ENCODE measurements at regions not wholly inside any gene's neighbourhood (a gene's known extent, or its start where the extent isn't known, plus 50 kb on each side); places are given as distances from the start of the nearest gene placed in this dataset.

DNA sequence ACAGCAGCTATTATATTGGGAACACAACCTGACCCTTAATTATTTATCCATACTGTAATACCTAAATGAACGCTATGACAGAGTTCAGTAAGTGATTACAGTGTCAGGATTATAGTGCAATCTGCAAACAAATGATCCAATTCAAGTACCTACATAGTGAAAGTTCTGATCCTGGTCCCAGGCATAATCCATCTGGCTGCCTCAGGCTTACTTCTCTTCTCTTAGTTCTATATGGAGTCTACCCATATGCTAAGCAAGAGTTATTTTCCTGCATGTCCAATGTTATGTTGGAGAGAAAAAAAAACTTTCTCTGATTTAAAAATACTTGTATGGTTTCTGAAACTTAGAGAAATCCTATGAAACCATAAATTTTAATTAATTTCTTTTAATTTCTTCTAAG, 1487.7 kb upstream of the SLC10A2 start:
- no peaks in the 10 kb centered on the region for H3K36me3 ChIP-seq (ENCODE audit: control insufficient read depth, insufficient read depth, low read length)
- TF ChIP-seq, protein P1, sequence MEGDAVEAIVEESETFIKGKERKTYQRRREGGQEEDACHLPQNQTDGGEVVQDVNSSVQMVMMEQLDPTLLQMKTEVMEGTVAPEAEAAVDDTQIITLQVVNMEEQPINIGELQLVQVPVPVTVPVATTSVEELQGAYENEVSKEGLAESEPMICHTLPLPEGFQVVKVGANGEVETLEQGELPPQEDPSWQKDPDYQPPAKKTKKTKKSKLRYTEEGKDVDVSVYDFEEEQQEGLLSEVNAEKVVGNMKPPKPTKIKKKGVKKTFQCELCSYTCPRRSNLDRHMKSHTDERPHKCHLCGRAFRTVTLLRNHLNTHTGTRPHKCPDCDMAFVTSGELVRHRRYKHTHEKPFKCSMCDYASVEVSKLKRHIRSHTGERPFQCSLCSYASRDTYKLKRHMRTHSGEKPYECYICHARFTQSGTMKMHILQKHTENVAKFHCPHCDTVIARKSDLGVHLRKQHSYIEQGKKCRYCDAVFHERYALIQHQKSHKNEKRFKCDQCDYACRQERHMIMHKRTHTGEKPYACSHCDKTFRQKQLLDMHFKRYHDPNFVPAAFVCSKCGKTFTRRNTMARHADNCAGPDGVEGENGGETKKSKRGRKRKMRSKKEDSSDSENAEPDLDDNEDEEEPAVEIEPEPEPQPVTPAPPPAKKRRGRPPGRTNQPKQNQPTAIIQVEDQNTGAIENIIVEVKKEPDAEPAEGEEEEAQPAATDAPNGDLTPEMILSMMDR (IDR thresholded peaks at IDR 0.05; ENCODE audit: insufficient read depth, low read length, poor library complexity, severe bottlenecking) = no peak
- H3K27me3 ChIP-seq (replicated peaks; ENCODE audit: control insufficient read depth, insufficient read depth, low read length) = no peaks in the 10 kb centered on the region
- no peak overlapping the region for H3K4me3 ChIP-seq (replicated peaks; ENCODE audit: low read depth, low read length)
- DNase-seq (ENCODE audit: extremely low read depth, insufficient read length) = no peak

DNA sequence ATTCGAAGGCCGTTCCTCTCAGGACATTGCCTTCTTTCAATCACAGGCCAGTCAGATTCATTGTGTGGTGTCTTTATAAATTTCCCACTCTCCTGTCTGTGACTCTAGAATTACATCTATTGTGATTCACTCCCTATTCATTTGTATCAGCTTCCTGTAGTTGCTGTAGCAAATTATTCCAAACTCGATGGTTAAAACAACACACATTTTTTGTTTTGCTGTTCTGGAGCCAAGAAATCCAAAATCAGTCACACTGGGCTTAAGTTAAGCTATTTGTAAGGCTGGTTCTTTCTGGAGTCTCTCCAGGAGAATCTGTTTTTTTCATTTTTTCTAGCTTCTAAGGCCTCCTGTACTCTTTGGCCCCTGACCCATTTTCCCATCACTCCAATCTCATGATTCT, 1487.0 kb upstream of the SLC10A2 start:
- TF ChIP-seq, protein P1 (IDR thresholded peaks at IDR 0.05; ENCODE audit: insufficient read depth, low read length, poor library complexity, severe bottlenecking) = no peak
- H3K36me3 ChIP-seq (ENCODE audit: control insufficient read depth, insufficient read depth, low read length) = no peaks in the 10 kb centered on the region
- no peaks in the 10 kb centered on the region for H3K27me3 ChIP-seq (replicated peaks; ENCODE audit: control insufficient read depth, insufficient read depth, low read length)
- DNase-seq (ENCODE audit: extremely low read depth, insufficient read length) = no peak
- H3K4me3 ChIP-seq (replicated peaks; ENCODE audit: low read depth, low read length) = no peak overlapping the region

DNA sequence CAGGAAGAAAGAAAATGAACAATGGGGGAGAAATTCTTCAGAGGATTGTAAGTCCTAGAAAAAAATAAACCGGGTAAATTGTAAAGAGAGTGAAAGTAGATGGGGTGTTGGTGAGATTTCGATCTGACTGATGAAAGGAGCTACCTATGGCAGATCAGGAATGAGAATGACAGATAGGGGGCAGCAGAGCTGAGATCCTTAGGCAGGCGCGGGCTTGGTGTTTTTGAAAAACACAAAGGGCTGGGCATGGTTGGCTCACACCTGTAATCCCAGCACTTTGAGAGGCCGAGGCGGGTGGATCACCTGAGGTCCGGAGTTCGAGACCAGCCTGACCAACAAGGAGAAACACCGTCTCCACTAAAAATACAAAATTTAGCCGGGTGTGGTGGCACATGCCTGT, 1468.6 kb upstream of the SLC10A2 start:
- TF ChIP-seq, protein P1 (IDR thresholded peaks at IDR 0.05; ENCODE audit: insufficient read depth, low read length, poor library complexity, severe bottlenecking) = no peak
- no peak overlapping the region for H3K4me3 ChIP-seq (replicated peaks; ENCODE audit: low read depth, low read length)
- H3K27me3 ChIP-seq (replicated peaks; ENCODE audit: control insufficient read depth, insufficient read depth, low read length) = no peaks in the 10 kb centered on the region
- H3K36me3 ChIP-seq (ENCODE audit: control insufficient read depth, insufficient read depth, low read length) = no peaks in the 10 kb centered on the region
- no peak for DNase-seq (ENCODE audit: extremely low read depth, insufficient read length)

DNA sequence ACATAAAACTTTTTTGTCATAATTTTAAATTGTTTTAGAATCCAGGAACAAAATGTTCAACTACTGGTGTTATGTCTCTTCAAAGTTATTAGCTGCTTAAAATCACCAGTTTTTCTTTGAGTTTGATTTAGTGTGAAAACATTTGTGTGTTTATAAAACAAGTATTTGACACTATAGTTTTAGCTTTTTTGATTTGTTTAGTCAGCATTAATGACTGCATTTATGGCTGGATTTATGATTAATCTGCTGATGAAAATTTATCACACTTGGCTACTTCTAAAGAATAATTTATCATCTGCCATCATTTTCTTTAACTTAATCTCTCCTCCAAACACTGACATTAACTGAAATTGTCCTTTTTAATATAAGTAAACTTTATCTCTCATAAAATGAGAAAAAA, 1465.9 kb upstream of the SLC10A2 start:
- no peak overlapping the region for H3K4me3 ChIP-seq (replicated peaks; ENCODE audit: low read depth, low read length)
- no peaks in the 10 kb centered on the region for H3K27me3 ChIP-seq (replicated peaks; ENCODE audit: control insufficient read depth, insufficient read depth, low read length)
- DNase-seq (ENCODE audit: extremely low read depth, insufficient read length) = no peak
- TF ChIP-seq, protein P1 (IDR thresholded peaks at IDR 0.05; ENCODE audit: insufficient read depth, low read length, poor library complexity, severe bottlenecking) = no peak
- H3K36me3 ChIP-seq (ENCODE audit: control insufficient read depth, insufficient read depth, low read length) = no peaks in the 10 kb centered on the region

DNA sequence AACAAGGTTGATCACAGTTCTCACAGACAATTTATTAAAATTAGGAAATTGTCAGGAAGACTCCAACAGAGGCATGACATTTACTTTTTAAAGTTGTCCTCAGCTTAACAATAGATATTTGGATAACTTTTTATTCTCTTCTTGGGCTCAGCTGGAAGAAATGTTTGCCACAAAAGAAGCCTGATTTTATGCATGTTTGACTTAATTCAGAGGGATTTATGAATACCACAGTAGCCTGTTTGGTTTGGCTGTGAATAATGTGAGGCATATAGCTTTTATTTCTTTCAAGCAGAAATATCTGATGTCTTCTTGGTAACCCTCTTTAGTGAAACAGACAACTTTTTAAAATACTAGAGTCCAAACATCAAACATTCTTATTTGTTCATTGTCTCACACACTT, 1464.5 kb upstream of the SLC10A2 start:
- TF ChIP-seq, protein P1 (IDR thresholded peaks at IDR 0.05; ENCODE audit: insufficient read depth, low read length, poor library complexity, severe bottlenecking) = no peak
- H3K4me3 ChIP-seq (replicated peaks; ENCODE audit: low read depth, low read length) = no peak overlapping the region

DNA sequence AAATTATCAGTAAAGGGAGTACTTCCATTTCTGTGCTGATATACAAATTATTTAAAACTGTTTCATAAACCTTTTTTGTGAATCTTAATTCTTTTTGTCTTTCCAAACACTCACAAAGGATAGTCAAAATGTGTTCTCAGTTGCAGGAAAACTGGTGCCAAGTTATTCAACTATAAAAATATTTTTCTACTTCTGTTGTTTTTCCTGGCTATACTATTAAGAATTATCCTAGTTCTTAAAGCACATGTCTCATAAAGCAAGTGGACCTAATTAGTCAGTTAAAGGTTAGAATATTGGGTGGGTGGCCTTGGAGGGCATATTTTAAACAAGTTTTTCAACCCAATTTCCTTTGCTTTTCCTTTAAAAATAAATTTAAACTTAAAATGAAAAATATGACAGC, 1460.3 kb upstream of the SLC10A2 start:
- no peak for DNase-seq (ENCODE audit: extremely low read depth, insufficient read length)
- Histone ChIP-seq H3K4me3 (replicated peaks; ENCODE audit: low read depth, low read length) (no peak overlapping the region), H3K36me3 (ENCODE audit: control insufficient read depth, insufficient read depth, low read length) (no peaks in the 10 kb centered on the region), H3K27me3 (replicated peaks; ENCODE audit: control insufficient read depth, insufficient read depth, low read length) (no peaks in the 10 kb centered on the region)
- TF ChIP-seq, protein P1 (IDR thresholded peaks at IDR 0.05; ENCODE audit: insufficient read depth, low read length, poor library complexity, severe bottlenecking) = no peak

More for the DNA sequence above, 1464.5 kb upstream of the SLC10A2 start:
- Histone ChIP-seq H3K36me3 (ENCODE audit: control insufficient read depth, insufficient read depth, low read length) (no peaks in the 10 kb centered on the region), H3K27me3 (replicated peaks; ENCODE audit: control insufficient read depth, insufficient read depth, low read length) (no peaks in the 10 kb centered on the region)
- no peak for DNase-seq (ENCODE audit: extremely low read depth, insufficient read length)
